ENCODE measurements at regions not wholly inside any gene's neighbourhood (a gene's known extent, or its start where the extent isn't known, plus 50 kb on each side); places are given as distances from the start of the nearest gene placed in this dataset.

GRCh38 chr1:244316407-244316806 lies 135.3 kb downstream of the ADSS2 start:
- Histone ChIP-seq H3K9me2 (ENCODE audit: insufficient read depth) (no peaks in the 10 kb centered on the region), H3K4me1 (replicated peaks; ENCODE audit: insufficient read depth) (peaks cover 2% of the 10 kb centered on the region), H4K20me1 (ENCODE audit: insufficient read depth) (no peaks in the 10 kb centered on the region), H2AFZ (no peak overlapping the region), H3K4me2 (no peak overlapping the region), H3K27ac (no peak overlapping the region), H3K9me3 (ENCODE audit: insufficient read depth, low read depth) (no peaks in the 10 kb centered on the region), H3K36me3 (ENCODE audit: low read depth) (no peaks in the 10 kb centered on the region), H3K79me2 (ENCODE audit: low read depth) (no peaks in the 10 kb centered on the region), H3K27me3 (ENCODE audit: insufficient read depth, low read depth) (no peaks in the 10 kb centered on the region), H3F3A (ENCODE audit: insufficient read depth, low read depth) (peaks cover under 1% of the 10 kb centered on the region; the same call in 1 of the 2 replicates), H3K4me3 (no peak overlapping the region)
- intact Hi-C loops (cut with micrococcal nuclease; ENCODE audit: unreplicated experiment) = no loop called here
- DNase-seq = no peak
- no peak for TF ChIP-seq CTCF (conservative IDR thresholded peaks at IDR 0.05)
- ChIA-PET CTCF (no interaction called here), POLR2A (ENCODE audit: unreplicated experiment) (interaction anchor here (0.7 kb wide), 1 partner anchor 111 kb away, joined by 3 read pairs; no protein-coding TSS in a partner anchor)
- no TSS peak for BruUV-seq (replicated peaks)

GRCh38 chr1:244316986-244317655 lies 134.6 kb downstream of the ADSS2 start:
- peaks cover 8% of the 10 kb centered on the region for H3F3A ChIP-seq (ENCODE audit: insufficient read depth, low read depth)
- POLR2A ChIA-PET (ENCODE audit: unreplicated experiment) = interaction anchor here (0.7 kb wide), 1 partner anchor 110 kb away, joined by 3 read pairs; no protein-coding TSS in a partner anchor
- no peaks in the 10 kb centered on the region for H3K27me3 ChIP-seq (ENCODE audit: insufficient read depth, low read depth)
- H3K27ac ChIP-seq = no peak overlapping the region
- no peak overlapping the region for H3K4me3 ChIP-seq
- DNase-seq = no peak
- TF ChIP-seq CTCF (conservative IDR thresholded peaks at IDR 0.05) (no peak), EZH2 (IDR thresholded peaks at IDR 0.05; ENCODE audit: low read depth) (no peak)
- H3K9me3 ChIP-seq (ENCODE audit: insufficient read depth, low read depth) = peaks cover 5% of the 10 kb centered on the region; the same call in 1 of the 2 replicates
- BruUV-seq (replicated peaks) = no TSS peak
- H4K20me1 ChIP-seq (ENCODE audit: insufficient read depth) = no peaks in the 10 kb centered on the region
- no peak overlapping the region for H2AFZ ChIP-seq
- H3K36me3 ChIP-seq (ENCODE audit: low read depth) = no peaks in the 10 kb centered on the region
- H3K9me2 ChIP-seq (ENCODE audit: insufficient read depth) = no peaks in the 10 kb centered on the region
- CTCF ChIA-PET = no interaction called here
- intact Hi-C loops (cut with micrococcal nuclease; ENCODE audit: unreplicated experiment) = no loop called here
- no peak overlapping the region for H3K4me2 ChIP-seq
- peaks cover 9% of the 10 kb centered on the region for H3K4me1 ChIP-seq (replicated peaks; ENCODE audit: insufficient read depth)
- no peaks in the 10 kb centered on the region for H3K79me2 ChIP-seq (ENCODE audit: low read depth)

GRCh38 chr1:244318078-244318477 lies 133.6 kb downstream of the ADSS2 start:
- no peak overlapping the region for H2AFZ ChIP-seq
- no peaks in the 10 kb centered on the region for H3K27me3 ChIP-seq (ENCODE audit: insufficient read depth, low read depth)
- no TSS peak for BruUV-seq (replicated peaks)
- no peak overlapping the region for H3K27ac ChIP-seq
- H3K9me2 ChIP-seq (ENCODE audit: insufficient read depth) = no peaks in the 10 kb centered on the region
- H3K4me3 ChIP-seq = no peak overlapping the region
- POLR2A ChIA-PET (ENCODE audit: unreplicated experiment) = no interaction called here
- H4K20me1 ChIP-seq (ENCODE audit: insufficient read depth) = no peaks in the 10 kb centered on the region
- TF ChIP-seq EZH2 (IDR thresholded peaks at IDR 0.05; ENCODE audit: low read depth) (no peak), CTCF (conservative IDR thresholded peaks at IDR 0.05) (no peak)
- H3F3A ChIP-seq (ENCODE audit: insufficient read depth, low read depth) = peaks cover 16% of the 10 kb centered on the region
- CTCF ChIA-PET = no interaction called here
- H3K36me3 ChIP-seq (ENCODE audit: low read depth) = no peaks in the 10 kb centered on the region
- intact Hi-C loops (cut with micrococcal nuclease; ENCODE audit: unreplicated experiment) = no loop called here
- no peak for DNase-seq
- peaks cover 6% of the 10 kb centered on the region; the same call in 1 of the 2 replicates for H3K9me3 ChIP-seq (ENCODE audit: insufficient read depth, low read depth)
- no peak overlapping the region for H3K4me2 ChIP-seq
- no peaks in the 10 kb centered on the region for H3K79me2 ChIP-seq (ENCODE audit: low read depth)
- H3K4me1 ChIP-seq (replicated peaks; ENCODE audit: insufficient read depth) = peaks cover 14% of the 10 kb centered on the region

Measured in PC-9 (cell line).